ENCODE measurements at regions not wholly inside any gene's neighbourhood (a gene's known extent, or its start where the extent isn't known, plus 50 kb on each side); places are given as distances from the start of the nearest gene placed in this dataset.
A peak's percentile ranks its signal among the peaks of the same experiment; 100 is the strongest.

DNA sequence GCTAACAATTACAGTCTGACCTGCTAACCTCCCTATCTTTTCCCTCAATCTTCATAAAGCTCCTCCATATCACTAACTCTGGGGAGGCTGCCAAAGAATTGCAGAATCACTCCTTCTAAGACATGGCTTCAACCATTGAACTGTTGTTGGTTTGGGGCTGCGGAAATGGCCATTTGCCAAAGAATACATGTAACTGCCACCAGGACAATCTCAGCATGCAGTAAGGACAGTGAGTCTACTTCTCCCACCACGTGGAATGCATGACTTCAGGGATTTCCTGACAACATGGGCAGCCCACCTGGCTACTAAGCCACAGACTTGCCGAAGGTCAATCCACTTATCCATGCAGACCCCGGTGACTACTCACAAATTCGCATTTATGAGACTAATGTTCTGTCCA is 104.3 kb upstream of the NUDT7 start:
- no peak for DNase-seq (ENCODE audit: low spot score)
- Histone ChIP-seq H3K27ac (no peak overlapping the region), H3K4me3 (no peak overlapping the region)
- no peak for TF ChIP-seq CTCF (IDR thresholded peaks at IDR 0.05)

GRCh38 chr16:77618951-77619350 is 103.4 kb upstream of the NUDT7 start:
- no peak for DNase-seq (ENCODE audit: low spot score)
- Histone ChIP-seq H3K27ac (no peak overlapping the region), H3K4me3 (no peak overlapping the region)
- no peak for TF ChIP-seq CTCF (IDR thresholded peaks at IDR 0.05)

DNA sequence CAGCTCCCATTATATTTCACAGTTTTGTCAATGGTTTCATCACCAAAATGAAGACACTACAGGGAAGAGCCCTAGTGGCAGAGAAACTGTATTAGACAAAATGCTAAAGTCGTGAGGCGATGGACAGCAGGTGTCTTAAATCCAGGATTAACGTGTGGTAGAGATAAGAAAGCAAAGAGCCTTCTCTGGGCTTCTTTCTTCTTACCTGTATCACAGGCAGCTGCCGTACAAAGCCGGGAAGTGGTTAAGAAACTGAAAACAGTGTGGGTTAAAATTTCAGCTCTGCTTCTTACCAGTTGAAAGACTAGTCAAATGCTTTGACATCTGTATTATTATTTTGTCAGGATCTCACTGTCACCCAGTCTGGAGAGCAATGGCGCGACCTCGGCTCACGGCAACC is 98.2 kb upstream of the NUDT7 start:
- no peak for DNase-seq (ENCODE audit: low spot score)
- no peak overlapping the region for H3K4me3 ChIP-seq
- H3K27ac ChIP-seq = no peak overlapping the region
- TF ChIP-seq CTCF (IDR thresholded peaks at IDR 0.05) = no peak

GRCh38 chr16:77636615-77637014 is 85.7 kb upstream of the NUDT7 start:
- no peak for TF ChIP-seq CTCF (IDR thresholded peaks at IDR 0.05)
- Histone ChIP-seq H3K4me3 (no peak overlapping the region), H3K27ac (peak overlapping the region in 1 of 2 donors; percentile 71)
- no peak for DNase-seq (ENCODE audit: low spot score)

DNA sequence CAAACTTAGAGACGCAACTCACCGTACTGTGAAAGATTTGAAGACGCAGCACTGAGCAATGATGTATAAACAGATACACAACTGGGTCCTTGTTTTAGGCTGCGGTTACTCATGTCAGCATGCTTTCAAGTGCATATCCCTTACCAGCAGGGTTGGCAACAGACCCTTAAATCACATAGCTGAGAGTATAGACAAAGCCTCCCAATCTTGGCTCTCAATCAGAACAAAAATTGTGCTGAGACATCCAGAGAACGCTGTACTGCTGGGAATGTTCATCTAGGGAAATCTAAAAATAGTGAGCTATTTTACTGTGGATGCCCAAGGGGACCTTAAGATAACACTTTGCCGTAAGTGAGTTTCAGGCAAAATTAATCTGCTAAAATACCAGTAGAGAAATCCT is 84.4 kb upstream of the NUDT7 start:
- H3K4me3 ChIP-seq = peak overlapping the region; percentile 44
- H3K27ac ChIP-seq = peak overlapping the region; percentile 71 to 79
- DNase-seq (ENCODE audit: low spot score) = no peak
- no peak for TF ChIP-seq CTCF (IDR thresholded peaks at IDR 0.05)

DNA sequence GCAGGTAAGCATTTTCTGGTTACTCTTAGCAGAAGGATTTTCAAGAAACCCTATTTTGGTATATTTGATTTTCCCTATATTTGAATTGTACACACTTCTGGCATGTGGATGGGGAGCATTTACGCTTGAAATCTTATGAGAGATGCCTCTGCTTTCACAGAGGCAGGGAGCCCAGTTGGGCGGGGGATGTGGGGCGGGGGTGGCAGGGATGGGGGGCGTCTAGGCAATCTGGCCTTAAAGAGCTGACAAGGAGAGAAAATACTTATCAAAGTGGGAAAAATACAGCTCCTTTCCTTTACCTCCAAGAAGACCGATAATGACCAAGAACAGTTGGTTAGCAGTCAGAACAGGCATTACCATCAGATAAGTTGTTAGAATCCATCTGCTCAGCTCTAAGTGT is 79.1 kb upstream of the NUDT7 start:
- Histone ChIP-seq H3K27ac (no peak overlapping the region), H3K4me3 (no peak overlapping the region)
- no peak for DNase-seq (ENCODE audit: low spot score)
- TF ChIP-seq CTCF (IDR thresholded peaks at IDR 0.05) = no peak

DNA sequence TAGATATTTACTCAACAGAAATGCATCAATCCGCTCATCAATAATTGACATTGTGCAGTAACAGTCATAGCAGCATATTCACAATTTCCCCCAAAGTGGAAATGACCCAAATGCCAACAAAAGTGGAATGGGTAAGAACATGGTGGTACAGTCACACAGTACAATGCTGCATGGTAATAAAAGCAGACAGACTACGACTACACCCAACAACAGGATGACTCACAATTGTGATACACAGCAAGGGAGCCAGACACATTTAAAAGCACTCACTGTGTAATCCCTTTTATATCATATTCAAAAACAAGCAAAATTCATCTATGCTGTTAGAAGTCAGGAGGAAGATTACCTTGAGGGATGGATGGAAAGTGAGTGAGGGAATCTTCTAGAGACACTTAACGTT is 76.5 kb upstream of the NUDT7 start:
- no peak for TF ChIP-seq CTCF (IDR thresholded peaks at IDR 0.05)
- no peak for DNase-seq (ENCODE audit: low spot score)
- no peak overlapping the region for H3K27ac ChIP-seq
- no peak overlapping the region for H3K4me3 ChIP-seq
